GM10266 (cell line): ENCODE measurements at regions not wholly inside any gene's neighbourhood (a gene's known extent, or its start where the extent isn't known, plus 50 kb on each side); places are given as distances from the start of the nearest gene placed in this dataset.
"Not testable (repeated sequence)": the region's sequence is repeated elsewhere in the genome, so short reads cannot be mapped to it uniquely, and the experiment has no call there.

ENCODE experiments used
- DNase-seq: peaks from one replicate; pipeline ENCODE4 v3.0.0; 2012; ENCODE audit errors: extremely low spot score
- TF ChIP-seq, protein P1 (sequence below): IDR thresholded peaks from 2 replicates; pipeline ENCODE4 v1.5.1; 2012; ENCODE audit warnings: mild to moderate bottlenecking, low read depth; ENCODE audit not compliant: control insufficient read depth, insufficient read depth; ENCODE audit errors: missing control alignments

- no peak for DNase-seq
- TF ChIP-seq, protein P1, sequence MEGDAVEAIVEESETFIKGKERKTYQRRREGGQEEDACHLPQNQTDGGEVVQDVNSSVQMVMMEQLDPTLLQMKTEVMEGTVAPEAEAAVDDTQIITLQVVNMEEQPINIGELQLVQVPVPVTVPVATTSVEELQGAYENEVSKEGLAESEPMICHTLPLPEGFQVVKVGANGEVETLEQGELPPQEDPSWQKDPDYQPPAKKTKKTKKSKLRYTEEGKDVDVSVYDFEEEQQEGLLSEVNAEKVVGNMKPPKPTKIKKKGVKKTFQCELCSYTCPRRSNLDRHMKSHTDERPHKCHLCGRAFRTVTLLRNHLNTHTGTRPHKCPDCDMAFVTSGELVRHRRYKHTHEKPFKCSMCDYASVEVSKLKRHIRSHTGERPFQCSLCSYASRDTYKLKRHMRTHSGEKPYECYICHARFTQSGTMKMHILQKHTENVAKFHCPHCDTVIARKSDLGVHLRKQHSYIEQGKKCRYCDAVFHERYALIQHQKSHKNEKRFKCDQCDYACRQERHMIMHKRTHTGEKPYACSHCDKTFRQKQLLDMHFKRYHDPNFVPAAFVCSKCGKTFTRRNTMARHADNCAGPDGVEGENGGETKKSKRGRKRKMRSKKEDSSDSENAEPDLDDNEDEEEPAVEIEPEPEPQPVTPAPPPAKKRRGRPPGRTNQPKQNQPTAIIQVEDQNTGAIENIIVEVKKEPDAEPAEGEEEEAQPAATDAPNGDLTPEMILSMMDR, result no peak
Observed at GRCh38 chr5:125457617-125458016, 711.2 kb upstream of the ZNF608 start.

DNA sequence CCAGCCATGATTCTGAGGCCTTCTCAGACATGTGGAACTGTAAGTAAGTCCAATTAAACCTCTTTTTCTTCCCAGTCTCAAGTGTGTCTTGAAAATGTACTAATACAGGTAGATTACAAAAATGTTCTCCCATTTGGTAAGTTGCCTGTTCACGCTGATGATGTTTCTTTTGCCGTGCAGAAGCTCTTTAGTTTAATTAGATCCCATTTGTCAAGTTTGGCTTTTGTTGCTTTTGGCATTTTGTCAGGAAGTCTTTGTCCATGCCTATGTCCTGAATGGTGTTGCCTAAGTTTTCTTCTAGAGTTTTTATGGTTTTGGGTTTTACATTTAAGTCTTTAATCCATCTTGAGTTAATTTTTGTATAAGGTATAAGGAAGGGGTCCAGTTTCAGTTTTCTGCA, 712.5 kb upstream of the ZNF608 start:
- not testable (repeated sequence) for DNase-seq

GRCh38 chr5:125461641-125462072, 715.2 kb upstream of the ZNF608 start:
- no peak for DNase-seq

GRCh38 chr5:125463466-125464092, 717.1 kb upstream of the ZNF608 start:
- no peak for DNase-seq
- TF ChIP-seq, protein P1, result no peak

More at GRCh38 chr5:125461641-125462072, 715.2 kb upstream of the ZNF608 start:
- TF ChIP-seq, protein P1, result no peak

GRCh38 chr5:125464847-125465432, 718.5 kb upstream of the ZNF608 start:
- no peak for DNase-seq
- TF ChIP-seq, protein P1, result no peak

GRCh38 chr5:125465703-125466102, 719.3 kb upstream of the ZNF608 start:
- TF ChIP-seq, protein P1, result no peak
- DNase-seq, result no peak

- TF ChIP-seq, protein P1, result no peak
- DNase-seq, result no peak
Observed at GRCh38 chr5:125467222-125467621, 720.8 kb upstream of the ZNF608 start.
